ENCODE measurements at regions not wholly inside any gene's neighbourhood (a gene's known extent, or its start where the extent isn't known, plus 50 kb on each side); places are given as distances from the start of the nearest gene placed in this dataset.

DNA sequence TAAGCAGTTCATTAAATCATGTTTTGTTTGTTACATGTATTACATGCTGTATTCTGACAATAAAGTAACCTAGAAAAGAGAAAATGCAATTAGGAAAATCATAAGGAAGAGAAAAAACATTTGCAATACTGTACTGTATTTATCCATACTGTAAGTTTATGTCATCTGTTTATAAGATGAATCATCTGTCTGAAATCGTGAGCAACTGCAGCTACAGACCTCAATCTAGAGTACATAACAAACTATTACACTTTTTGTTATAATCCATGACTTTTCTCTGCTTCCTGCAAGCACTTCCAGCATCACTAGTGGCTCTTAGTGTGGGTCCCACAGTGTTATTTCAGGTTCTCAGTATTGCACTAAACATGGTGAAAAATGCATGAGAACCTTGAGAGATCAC is 144.4 kb upstream of the NR4A3 start:
- H3K9me3 ChIP-seq = no peaks in the 10 kb centered on the region
- DNase-seq = no peak
- H3K4me1 ChIP-seq (ENCODE audit: insufficient read depth) = no peaks in the 10 kb centered on the region
- 66 to 74% (median 67%) methylated on average over 1 of the region's 1 CpG for WGBS, 3 donors
- intact Hi-C loops (cut with DNase I) = no loop called here
- no peaks in the 10 kb centered on the region for H3K36me3 ChIP-seq
- H3K27ac ChIP-seq = no peak overlapping the region
- H3K4me3 ChIP-seq = no peak overlapping the region
- H3K27me3 ChIP-seq = no peaks in the 10 kb centered on the region
- TF ChIP-seq, protein P1, sequence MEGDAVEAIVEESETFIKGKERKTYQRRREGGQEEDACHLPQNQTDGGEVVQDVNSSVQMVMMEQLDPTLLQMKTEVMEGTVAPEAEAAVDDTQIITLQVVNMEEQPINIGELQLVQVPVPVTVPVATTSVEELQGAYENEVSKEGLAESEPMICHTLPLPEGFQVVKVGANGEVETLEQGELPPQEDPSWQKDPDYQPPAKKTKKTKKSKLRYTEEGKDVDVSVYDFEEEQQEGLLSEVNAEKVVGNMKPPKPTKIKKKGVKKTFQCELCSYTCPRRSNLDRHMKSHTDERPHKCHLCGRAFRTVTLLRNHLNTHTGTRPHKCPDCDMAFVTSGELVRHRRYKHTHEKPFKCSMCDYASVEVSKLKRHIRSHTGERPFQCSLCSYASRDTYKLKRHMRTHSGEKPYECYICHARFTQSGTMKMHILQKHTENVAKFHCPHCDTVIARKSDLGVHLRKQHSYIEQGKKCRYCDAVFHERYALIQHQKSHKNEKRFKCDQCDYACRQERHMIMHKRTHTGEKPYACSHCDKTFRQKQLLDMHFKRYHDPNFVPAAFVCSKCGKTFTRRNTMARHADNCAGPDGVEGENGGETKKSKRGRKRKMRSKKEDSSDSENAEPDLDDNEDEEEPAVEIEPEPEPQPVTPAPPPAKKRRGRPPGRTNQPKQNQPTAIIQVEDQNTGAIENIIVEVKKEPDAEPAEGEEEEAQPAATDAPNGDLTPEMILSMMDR (IDR thresholded peaks at IDR 0.05) = no peak
- TF ChIP-seq POLR2A (IDR thresholded peaks at IDR 0.05) = no peak
- TF ChIP-seq EP300 (IDR thresholded peaks at IDR 0.05) = no peak

DNA sequence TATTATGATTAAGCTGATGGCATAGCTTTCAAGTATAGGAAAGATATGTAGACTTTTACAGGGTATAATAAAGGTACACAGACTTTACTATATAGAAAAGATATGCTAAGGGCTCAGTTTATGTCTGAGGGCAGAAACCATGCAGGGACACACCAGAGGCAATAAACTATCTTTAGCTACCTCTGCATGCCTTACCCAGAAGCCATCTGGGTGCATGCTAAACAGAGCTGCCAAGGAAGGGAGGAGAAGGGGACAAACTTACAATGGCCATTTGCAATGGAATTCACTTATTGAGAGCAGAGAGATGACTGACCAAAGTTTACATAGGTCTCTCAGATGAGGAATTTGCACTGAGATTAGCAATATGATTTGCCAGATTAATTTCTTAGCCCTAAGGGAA is 143.1 kb upstream of the NR4A3 start:
- no peaks in the 10 kb centered on the region for H3K36me3 ChIP-seq
- no peak overlapping the region for H3K4me3 ChIP-seq
- H3K27ac ChIP-seq = no peak overlapping the region
- no peaks in the 10 kb centered on the region for H3K27me3 ChIP-seq
- H3K4me1 ChIP-seq (ENCODE audit: insufficient read depth) = no peaks in the 10 kb centered on the region
- intact Hi-C loops (cut with DNase I) = no loop called here
- TF ChIP-seq POLR2A (IDR thresholded peaks at IDR 0.05) = no peak
- TF ChIP-seq, protein P1 (IDR thresholded peaks at IDR 0.05) = no peak
- no peak for TF ChIP-seq EP300 (IDR thresholded peaks at IDR 0.05)
- DNase-seq = no peak
- H3K9me3 ChIP-seq = no peaks in the 10 kb centered on the region

DNA sequence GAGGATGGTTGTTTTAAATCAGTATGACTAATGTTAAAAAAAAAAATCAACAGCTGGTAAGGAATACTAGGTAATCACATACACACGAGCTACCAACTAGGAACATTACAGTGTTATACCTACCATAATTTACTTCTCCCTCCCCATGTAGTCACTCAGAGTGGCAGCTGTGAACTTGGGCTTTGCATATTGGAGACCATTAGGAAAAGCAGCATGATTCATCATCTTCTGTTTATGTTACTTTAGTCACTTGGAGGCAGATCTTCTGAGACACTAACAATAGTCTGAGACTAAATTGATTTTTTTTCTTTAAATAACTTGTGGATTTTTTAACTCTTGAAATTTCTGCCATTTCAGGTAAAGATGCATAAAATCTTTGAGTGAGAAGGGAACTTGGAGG is 141.5 kb upstream of the NR4A3 start:
- Histone ChIP-seq H3K9me3 (no peaks in the 10 kb centered on the region), H3K4me3 (no peak overlapping the region), H3K27me3 (no peaks in the 10 kb centered on the region), H3K4me1 (ENCODE audit: insufficient read depth) (no peaks in the 10 kb centered on the region), H3K36me3 (no peaks in the 10 kb centered on the region), H3K27ac (no peak overlapping the region)
- intact Hi-C loops (cut with DNase I) = no loop called here
- 35 to 51% (median 47%) methylated on average over 1 of the region's 1 CpG for WGBS, 3 donors
- TF ChIP-seq, protein P1 (IDR thresholded peaks at IDR 0.05) = no peak
- no peak for DNase-seq

DNA sequence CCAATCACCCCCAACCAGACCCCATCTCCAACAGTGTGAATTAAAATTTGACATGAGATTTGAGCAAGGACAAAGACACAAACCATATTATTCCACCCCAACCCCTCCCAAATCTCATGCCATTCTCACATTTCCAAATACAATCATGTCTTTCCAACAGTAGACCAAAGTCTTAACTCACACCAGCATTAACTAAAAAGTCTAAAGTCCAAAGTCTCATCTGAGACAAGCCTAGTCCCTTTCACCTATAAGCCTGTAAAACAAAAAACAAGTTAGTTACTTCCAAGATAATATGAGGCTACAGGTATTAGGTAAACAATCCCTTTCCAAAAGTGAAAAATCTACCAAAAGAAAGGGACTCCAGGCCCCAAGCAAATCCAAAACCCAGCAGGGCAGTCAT is 140.6 kb upstream of the NR4A3 start:
- DNase-seq = no peak
- no peaks in the 10 kb centered on the region for H3K9me3 ChIP-seq
- no peaks in the 10 kb centered on the region for H3K36me3 ChIP-seq
- H3K4me1 ChIP-seq (ENCODE audit: insufficient read depth) = no peaks in the 10 kb centered on the region
- intact Hi-C loops (cut with DNase I) = no loop called here
- H3K27me3 ChIP-seq = no peaks in the 10 kb centered on the region
- no peak overlapping the region for H3K4me3 ChIP-seq
- H3K27ac ChIP-seq = no peak overlapping the region
- TF ChIP-seq, protein P1 (IDR thresholded peaks at IDR 0.05) = no peak
- TF ChIP-seq EP300 (IDR thresholded peaks at IDR 0.05) (no peak), POLR2A (IDR thresholded peaks at IDR 0.05) (no peak)

DNA sequence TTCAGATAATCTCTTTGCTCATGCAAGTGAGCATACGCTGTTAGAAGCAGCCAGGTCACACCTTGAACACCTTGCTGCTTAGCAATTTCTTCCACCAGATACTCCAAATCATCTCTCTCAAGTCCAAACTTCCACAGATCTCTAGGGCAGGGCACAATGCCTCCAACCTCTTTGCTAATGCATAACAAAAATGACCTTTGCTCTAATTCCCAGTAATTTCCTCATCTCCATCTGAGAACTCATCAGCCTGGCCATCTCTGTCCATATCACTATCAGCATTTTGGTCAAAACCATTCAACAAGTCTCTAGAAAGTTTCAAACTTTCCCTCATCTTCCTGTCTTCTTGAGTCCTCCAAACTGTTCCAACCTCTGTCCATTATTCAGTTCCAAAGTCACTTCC is 139.3 kb upstream of the NR4A3 start:
- Histone ChIP-seq H3K27ac (no peak overlapping the region), H3K4me1 (ENCODE audit: insufficient read depth) (no peaks in the 10 kb centered on the region), H3K9me3 (no peaks in the 10 kb centered on the region), H3K36me3 (no peaks in the 10 kb centered on the region), H3K27me3 (no peaks in the 10 kb centered on the region), H3K4me3 (no peak overlapping the region)
- DNase-seq = no peak
- intact Hi-C loops (cut with DNase I) = loop anchor here in 1 of 4 donors (2.0 kb wide), 1 partner anchor 22 kb away; no protein-coding TSS in a partner anchor
- 89 to 92% (median 90%) methylated on average over 1 of the region's 1 CpG for WGBS, 3 donors
- no peak for TF ChIP-seq EP300 (IDR thresholded peaks at IDR 0.05)
- TF ChIP-seq POLR2A (IDR thresholded peaks at IDR 0.05) = no peak
- TF ChIP-seq, protein P1 (IDR thresholded peaks at IDR 0.05) = no peak
